ENCODE measurements at regions not wholly inside any gene's neighbourhood (a gene's known extent, or its start where the extent isn't known, plus 50 kb on each side); places are given as distances from the start of the nearest gene placed in this dataset.

DNA sequence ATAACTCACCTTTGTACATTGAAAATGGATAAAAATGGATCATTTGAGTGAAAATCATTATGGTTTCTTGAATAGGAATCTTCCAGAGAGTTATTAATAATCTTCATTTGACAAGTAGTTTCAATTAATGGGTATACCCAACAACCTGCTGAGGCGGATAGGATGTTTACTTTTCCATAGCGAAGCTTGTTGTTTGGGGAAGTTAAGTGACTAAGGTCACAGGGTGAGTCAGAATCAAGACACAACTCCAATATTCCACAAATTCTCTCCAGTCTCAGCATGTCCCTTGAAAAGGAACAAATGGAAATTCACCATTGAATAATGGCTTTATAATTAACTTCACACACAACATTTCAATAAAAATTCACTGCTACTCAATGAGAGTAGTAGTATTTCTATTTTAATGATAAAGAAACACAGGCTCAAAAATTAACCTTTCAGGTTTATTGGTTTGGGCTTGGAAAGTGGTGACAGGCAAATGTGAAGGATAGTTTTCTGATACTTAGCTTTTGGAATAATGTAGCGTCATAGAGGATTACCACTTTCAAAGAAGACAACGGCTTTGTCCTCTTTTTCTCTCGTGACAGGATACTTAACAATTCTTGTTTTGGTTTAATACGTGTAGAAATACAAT, 211.3 kb downstream of the GPD2 start:
- no peak overlapping the region for H3K18ac ChIP-seq (ENCODE audit: low read depth in 1 of 2, low read length in 2 of 2)
- no peak overlapping the region for H2BK5ac ChIP-seq (ENCODE audit: low read depth, low read length, poor library complexity, severe bottlenecking)
- H3K9ac ChIP-seq (ENCODE audit: low read length) = no peak overlapping the region
- no peak overlapping the region for H2AFZ ChIP-seq (ENCODE audit: low read depth, low read length)
- H4K8ac ChIP-seq (ENCODE audit: low read length) = no peak overlapping the region
- no peaks in the 10 kb centered on the region for H3K27me3 ChIP-seq (ENCODE audit: control insufficient read depth in 1 of 2, insufficient read depth in 1 of 2, low read length in 2 of 2)
- H2BK15ac ChIP-seq (ENCODE audit: low read depth, poor library complexity, severe bottlenecking) = no peak overlapping the region
- no peak overlapping the region for H2BK12ac ChIP-seq (ENCODE audit: low read length in 2 of 2)
- no peak overlapping the region for H3K14ac ChIP-seq (ENCODE audit: low read length in 2 of 2)
- H4K91ac ChIP-seq (ENCODE audit: low read length) = no peak overlapping the region
- no peak overlapping the region for H3K23ac ChIP-seq (ENCODE audit: low read length in 2 of 2)
- H3K79me1 ChIP-seq (replicated peaks; ENCODE audit: low read length, poor library complexity, severe bottlenecking) = no peaks in the 10 kb centered on the region
- H3K27ac ChIP-seq (ENCODE audit: low read length, poor library complexity, severe bottlenecking) = no peak overlapping the region
- H3K4ac ChIP-seq (ENCODE audit: low read depth in 1 of 2, low read length in 2 of 2) = no peak overlapping the region
- H3K4me2 ChIP-seq (ENCODE audit: low read length, poor library complexity, severe bottlenecking) = no peak overlapping the region
- H2BK120ac ChIP-seq (ENCODE audit: low read depth, low read length) = no peak overlapping the region
- H3K4me1 ChIP-seq (ENCODE audit: control insufficient read depth, insufficient read depth, low read depth, low read length) = no peaks in the 10 kb centered on the region
- no peaks in the 10 kb centered on the region for H3K9me3 ChIP-seq (ENCODE audit: control insufficient read depth, low read length)
- no peak for DNase-seq
- no peak overlapping the region for H3K4me3 ChIP-seq (ENCODE audit: insufficient read depth in 1 of 2, low read depth in 1 of 2, low read length in 2 of 2)
- 76% methylated on average over 4 of the region's 6 CpGs for WGBS
- no peak overlapping the region for H2AK5ac ChIP-seq (ENCODE audit: low read length, severe bottlenecking)
- H3K36me3 ChIP-seq (ENCODE audit: control insufficient read depth in 1 of 2, insufficient read depth in 2 of 2, low read depth in 1 of 2, low read length in 2 of 2) = no peaks in the 10 kb centered on the region

GRCh38 chr2:156648522-156648921, 212.3 kb downstream of the GPD2 start:
- Histone ChIP-seq H4K8ac (ENCODE audit: low read length) (no peak overlapping the region), H3K36me3 (ENCODE audit: control insufficient read depth in 1 of 2, insufficient read depth in 2 of 2, low read depth in 1 of 2, low read length in 2 of 2) (no peaks in the 10 kb centered on the region), H3K9me3 (ENCODE audit: control insufficient read depth, low read length) (no peaks in the 10 kb centered on the region), H2BK120ac (ENCODE audit: low read depth, low read length) (no peak overlapping the region), H4K91ac (ENCODE audit: low read length) (no peak overlapping the region), H3K4me3 (ENCODE audit: insufficient read depth in 1 of 2, low read depth in 1 of 2, low read length in 2 of 2) (no peak overlapping the region), H3K18ac (ENCODE audit: low read depth in 1 of 2, low read length in 2 of 2) (no peak overlapping the region), H2AK5ac (ENCODE audit: low read length, severe bottlenecking) (no peak overlapping the region), H3K4me1 (ENCODE audit: control insufficient read depth, insufficient read depth, low read depth, low read length) (no peaks in the 10 kb centered on the region), H2BK12ac (ENCODE audit: low read length in 2 of 2) (no peak overlapping the region), H2AFZ (ENCODE audit: low read depth, low read length) (no peak overlapping the region), H3K79me1 (replicated peaks; ENCODE audit: low read length, poor library complexity, severe bottlenecking) (no peaks in the 10 kb centered on the region), H3K23ac (ENCODE audit: low read length in 2 of 2) (no peak overlapping the region), H2BK5ac (ENCODE audit: low read depth, low read length, poor library complexity, severe bottlenecking) (no peak overlapping the region), H3K9ac (ENCODE audit: low read length) (no peak overlapping the region), H2BK15ac (ENCODE audit: low read depth, poor library complexity, severe bottlenecking) (no peak overlapping the region), H3K4me2 (ENCODE audit: low read length, poor library complexity, severe bottlenecking) (no peak overlapping the region), H3K27me3 (ENCODE audit: control insufficient read depth in 1 of 2, insufficient read depth in 1 of 2, low read length in 2 of 2) (no peaks in the 10 kb centered on the region), H3K4ac (ENCODE audit: low read depth in 1 of 2, low read length in 2 of 2) (no peak overlapping the region), H3K27ac (ENCODE audit: low read length, poor library complexity, severe bottlenecking) (no peak overlapping the region), H3K14ac (ENCODE audit: low read length in 2 of 2) (no peak overlapping the region)
- no peak for DNase-seq

DNA sequence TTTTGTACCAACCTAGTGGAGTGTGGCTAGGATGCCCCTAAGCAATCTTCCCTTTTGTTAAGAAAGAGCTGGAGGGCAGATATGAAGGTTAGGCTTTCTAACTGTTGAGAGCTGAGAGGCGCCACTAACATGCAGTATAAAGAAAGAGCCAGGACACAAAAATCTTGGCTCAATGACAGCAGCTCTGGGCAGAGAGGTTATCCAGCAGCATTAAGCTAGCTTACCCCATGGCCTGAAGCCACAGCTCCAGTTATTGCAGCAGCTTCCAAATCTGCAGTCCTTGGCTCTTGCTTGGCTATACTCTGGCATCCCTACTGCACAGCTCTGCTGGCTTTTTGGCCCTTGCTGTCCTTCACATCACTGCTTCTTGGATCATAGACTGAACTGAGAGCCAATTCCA, 213.4 kb downstream of the GPD2 start:
- Histone ChIP-seq H3K27ac (ENCODE audit: low read length, poor library complexity, severe bottlenecking) (no peak overlapping the region), H3K23ac (ENCODE audit: low read length in 2 of 2) (no peak overlapping the region), H3K9me3 (ENCODE audit: control insufficient read depth, low read length) (no peaks in the 10 kb centered on the region), H3K4ac (ENCODE audit: low read depth in 1 of 2, low read length in 2 of 2) (no peak overlapping the region), H2BK120ac (ENCODE audit: low read depth, low read length) (no peak overlapping the region), H2BK15ac (ENCODE audit: low read depth, poor library complexity, severe bottlenecking) (no peak overlapping the region), H2AFZ (ENCODE audit: low read depth, low read length) (no peak overlapping the region), H3K4me3 (ENCODE audit: insufficient read depth in 1 of 2, low read depth in 1 of 2, low read length in 2 of 2) (no peak overlapping the region), H3K14ac (ENCODE audit: low read length in 2 of 2) (no peak overlapping the region), H2AK5ac (ENCODE audit: low read length, severe bottlenecking) (no peak overlapping the region), H3K79me1 (replicated peaks; ENCODE audit: low read length, poor library complexity, severe bottlenecking) (no peaks in the 10 kb centered on the region), H3K27me3 (ENCODE audit: control insufficient read depth in 1 of 2, insufficient read depth in 1 of 2, low read length in 2 of 2) (no peaks in the 10 kb centered on the region), H3K36me3 (ENCODE audit: control insufficient read depth in 1 of 2, insufficient read depth in 2 of 2, low read depth in 1 of 2, low read length in 2 of 2) (no peaks in the 10 kb centered on the region), H4K8ac (ENCODE audit: low read length) (no peak overlapping the region), H3K9ac (ENCODE audit: low read length) (no peak overlapping the region), H4K91ac (ENCODE audit: low read length) (no peak overlapping the region), H3K4me1 (ENCODE audit: control insufficient read depth, insufficient read depth, low read depth, low read length) (no peaks in the 10 kb centered on the region), H3K4me2 (ENCODE audit: low read length, poor library complexity, severe bottlenecking) (no peak overlapping the region), H2BK5ac (ENCODE audit: low read depth, low read length, poor library complexity, severe bottlenecking) (no peak overlapping the region), H3K18ac (ENCODE audit: low read depth in 1 of 2, low read length in 2 of 2) (no peak overlapping the region), H2BK12ac (ENCODE audit: low read length in 2 of 2) (no peak overlapping the region)
- WGBS = 95% methylated on average over 1 of the region's 1 CpG
- DNase-seq = no peak

DNA sequence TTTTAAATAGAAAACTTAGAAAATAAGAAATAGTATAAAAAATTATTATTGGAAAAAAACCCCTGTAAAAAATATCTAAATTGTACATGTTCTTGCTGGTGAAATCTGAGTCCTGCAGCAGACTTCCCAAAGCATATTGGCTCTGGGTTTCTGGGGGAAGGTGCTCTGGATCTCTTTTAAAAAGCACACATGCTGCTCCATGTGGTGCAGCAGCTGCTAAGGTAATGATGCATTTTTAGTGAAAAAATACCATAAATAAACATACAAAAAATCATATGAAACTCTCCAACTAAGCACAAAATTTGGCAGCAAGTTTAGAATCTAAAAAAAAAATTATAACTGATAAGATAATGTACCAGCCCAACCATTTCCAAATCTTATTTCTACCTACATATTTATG, 216.5 kb downstream of the GPD2 start:
- Histone ChIP-seq H3K4me1 (ENCODE audit: control insufficient read depth, insufficient read depth, low read depth, low read length) (no peaks in the 10 kb centered on the region), H3K36me3 (ENCODE audit: control insufficient read depth in 1 of 2, insufficient read depth in 2 of 2, low read depth in 1 of 2, low read length in 2 of 2) (no peaks in the 10 kb centered on the region), H3K27ac (ENCODE audit: low read length, poor library complexity, severe bottlenecking) (no peak overlapping the region), H2AK5ac (ENCODE audit: low read length, severe bottlenecking) (no peak overlapping the region), H4K8ac (ENCODE audit: low read length) (no peak overlapping the region), H3K14ac (ENCODE audit: low read length in 2 of 2) (no peak overlapping the region), H2BK15ac (ENCODE audit: low read depth, poor library complexity, severe bottlenecking) (no peak overlapping the region), H4K91ac (ENCODE audit: low read length) (no peak overlapping the region), H2BK12ac (ENCODE audit: low read length in 2 of 2) (no peak overlapping the region), H2BK5ac (ENCODE audit: low read depth, low read length, poor library complexity, severe bottlenecking) (no peak overlapping the region), H3K9me3 (ENCODE audit: control insufficient read depth, low read length) (no peaks in the 10 kb centered on the region), H2AFZ (ENCODE audit: low read depth, low read length) (no peak overlapping the region), H3K18ac (ENCODE audit: low read depth in 1 of 2, low read length in 2 of 2) (no peak overlapping the region), H3K4me3 (ENCODE audit: insufficient read depth in 1 of 2, low read depth in 1 of 2, low read length in 2 of 2) (no peak overlapping the region), H3K27me3 (ENCODE audit: control insufficient read depth in 1 of 2, insufficient read depth in 1 of 2, low read length in 2 of 2) (no peaks in the 10 kb centered on the region), H3K4ac (ENCODE audit: low read depth in 1 of 2, low read length in 2 of 2) (no peak overlapping the region), H3K9ac (ENCODE audit: low read length) (no peak overlapping the region), H3K79me1 (replicated peaks; ENCODE audit: low read length, poor library complexity, severe bottlenecking) (no peaks in the 10 kb centered on the region), H3K23ac (ENCODE audit: low read length in 2 of 2) (no peak overlapping the region), H3K4me2 (ENCODE audit: low read length, poor library complexity, severe bottlenecking) (no peak overlapping the region), H2BK120ac (ENCODE audit: low read depth, low read length) (no peak overlapping the region)
- no peak for DNase-seq
